HL-60 (cell line): ENCODE measurements at regions not wholly inside any gene's neighbourhood (a gene's known extent, or its start where the extent isn't known, plus 50 kb on each side); places are given as distances from the start of the nearest gene placed in this dataset.

Experiments used
- GABPA ChIP-seq: IDR thresholded peaks from 2 replicates; pipeline ENCODE4 v1.6.1; 2012; ENCODE audit warnings: low read depth
- TF ChIP-seq, protein P1 (sequence below): IDR thresholded peaks from one replicate; pipeline ENCODE4 v1.5.1; 2011; ENCODE audit warnings: low read length, control low read depth, inconsistent platforms; ENCODE audit not compliant: insufficient read depth

DNA sequence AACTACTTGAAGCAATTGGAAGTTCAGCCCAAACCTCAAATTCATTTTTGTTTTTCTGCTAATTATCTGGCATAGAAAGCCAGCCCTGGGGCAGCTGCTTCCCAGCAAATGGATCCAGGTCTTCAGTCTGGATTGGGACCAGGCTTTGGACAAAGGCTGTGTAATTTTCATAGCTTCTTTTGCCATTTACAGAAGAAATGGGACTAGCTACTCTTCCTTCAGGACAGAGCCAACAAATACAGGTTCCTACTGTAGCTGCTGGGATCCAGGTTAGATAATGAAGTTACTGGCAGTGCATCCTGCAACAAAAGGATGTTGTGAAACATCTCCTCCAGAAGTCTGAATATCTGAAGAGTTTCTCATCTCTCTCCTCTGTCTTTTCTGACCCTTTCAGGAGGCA lies 171.5 kb upstream of the CAMK1G start:
- TF ChIP-seq, protein P1, sequence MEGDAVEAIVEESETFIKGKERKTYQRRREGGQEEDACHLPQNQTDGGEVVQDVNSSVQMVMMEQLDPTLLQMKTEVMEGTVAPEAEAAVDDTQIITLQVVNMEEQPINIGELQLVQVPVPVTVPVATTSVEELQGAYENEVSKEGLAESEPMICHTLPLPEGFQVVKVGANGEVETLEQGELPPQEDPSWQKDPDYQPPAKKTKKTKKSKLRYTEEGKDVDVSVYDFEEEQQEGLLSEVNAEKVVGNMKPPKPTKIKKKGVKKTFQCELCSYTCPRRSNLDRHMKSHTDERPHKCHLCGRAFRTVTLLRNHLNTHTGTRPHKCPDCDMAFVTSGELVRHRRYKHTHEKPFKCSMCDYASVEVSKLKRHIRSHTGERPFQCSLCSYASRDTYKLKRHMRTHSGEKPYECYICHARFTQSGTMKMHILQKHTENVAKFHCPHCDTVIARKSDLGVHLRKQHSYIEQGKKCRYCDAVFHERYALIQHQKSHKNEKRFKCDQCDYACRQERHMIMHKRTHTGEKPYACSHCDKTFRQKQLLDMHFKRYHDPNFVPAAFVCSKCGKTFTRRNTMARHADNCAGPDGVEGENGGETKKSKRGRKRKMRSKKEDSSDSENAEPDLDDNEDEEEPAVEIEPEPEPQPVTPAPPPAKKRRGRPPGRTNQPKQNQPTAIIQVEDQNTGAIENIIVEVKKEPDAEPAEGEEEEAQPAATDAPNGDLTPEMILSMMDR: no peak
- TF ChIP-seq GABPA: no peak
